ENCODE measurements at regions not wholly inside any gene's neighbourhood (a gene's known extent, or its start where the extent isn't known, plus 50 kb on each side); places are given as distances from the start of the nearest gene placed in this dataset.

DNA sequence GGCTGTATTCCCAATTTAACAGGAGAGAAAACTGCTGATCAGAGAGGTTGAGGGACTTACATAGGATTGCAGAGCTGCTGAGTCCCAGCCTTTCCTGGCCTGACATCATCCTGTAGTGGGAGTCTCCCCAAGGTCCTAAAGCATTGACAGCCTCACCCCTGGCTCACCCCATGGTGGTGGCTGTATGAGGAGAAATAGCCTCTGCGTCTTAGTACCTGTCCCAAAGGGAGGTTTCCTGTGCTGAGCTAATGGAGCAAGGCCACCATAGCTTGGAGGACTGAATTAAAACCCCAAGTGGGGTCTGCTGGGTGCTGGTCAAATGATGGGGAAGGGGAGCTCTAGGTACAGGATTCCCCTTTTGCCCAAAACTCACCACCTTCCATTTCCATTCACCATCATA, 525.1 kb downstream of the CDH26 start:
- H3K4me2 ChIP-seq (ENCODE audit: low read depth, low read length, poor library complexity, severe bottlenecking), result no peak overlapping the region
- TF ChIP-seq, protein P1, sequence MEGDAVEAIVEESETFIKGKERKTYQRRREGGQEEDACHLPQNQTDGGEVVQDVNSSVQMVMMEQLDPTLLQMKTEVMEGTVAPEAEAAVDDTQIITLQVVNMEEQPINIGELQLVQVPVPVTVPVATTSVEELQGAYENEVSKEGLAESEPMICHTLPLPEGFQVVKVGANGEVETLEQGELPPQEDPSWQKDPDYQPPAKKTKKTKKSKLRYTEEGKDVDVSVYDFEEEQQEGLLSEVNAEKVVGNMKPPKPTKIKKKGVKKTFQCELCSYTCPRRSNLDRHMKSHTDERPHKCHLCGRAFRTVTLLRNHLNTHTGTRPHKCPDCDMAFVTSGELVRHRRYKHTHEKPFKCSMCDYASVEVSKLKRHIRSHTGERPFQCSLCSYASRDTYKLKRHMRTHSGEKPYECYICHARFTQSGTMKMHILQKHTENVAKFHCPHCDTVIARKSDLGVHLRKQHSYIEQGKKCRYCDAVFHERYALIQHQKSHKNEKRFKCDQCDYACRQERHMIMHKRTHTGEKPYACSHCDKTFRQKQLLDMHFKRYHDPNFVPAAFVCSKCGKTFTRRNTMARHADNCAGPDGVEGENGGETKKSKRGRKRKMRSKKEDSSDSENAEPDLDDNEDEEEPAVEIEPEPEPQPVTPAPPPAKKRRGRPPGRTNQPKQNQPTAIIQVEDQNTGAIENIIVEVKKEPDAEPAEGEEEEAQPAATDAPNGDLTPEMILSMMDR (IDR thresholded peaks at IDR 0.05; ENCODE audit: insufficient read depth, low read length, poor library complexity, severe bottlenecking), result no peak
- no peak for TF ChIP-seq EZH2phosphoT487 (conservative IDR thresholded peaks at IDR 0.05; ENCODE audit: low read length)
- no peaks in the 10 kb centered on the region for H3F3A ChIP-seq (ENCODE audit: insufficient read depth)
- no peaks in the 10 kb centered on the region for H3K36me3 ChIP-seq (ENCODE audit: low read length)
- H3K9me2 ChIP-seq (replicated peaks; ENCODE audit: insufficient read depth, low read length), result no peaks in the 10 kb centered on the region; the same call in 1 of the 2 replicates
- no peak overlapping the region for H3K9ac ChIP-seq (ENCODE audit: low read length)
- no peak overlapping the region for H3K27ac ChIP-seq (ENCODE audit: low read depth, low read length)
- H3K9me3 ChIP-seq (ENCODE audit: insufficient read depth, low read length), result no peaks in the 10 kb centered on the region
- no peaks in the 10 kb centered on the region for H3K79me2 ChIP-seq (ENCODE audit: insufficient read depth, low read length)
- H4K20me1 ChIP-seq (ENCODE audit: low read depth, low read length), result no peaks in the 10 kb centered on the region
- no peak overlapping the region for H3K4me3 ChIP-seq (ENCODE audit: insufficient read depth, low read length, poor library complexity, severe bottlenecking)
- no peaks in the 10 kb centered on the region for H3K27me3 ChIP-seq (ENCODE audit: low read length)
- H2AFZ ChIP-seq (ENCODE audit: low read depth, low read length, severe bottlenecking), result no peak overlapping the region

GRCh38 chr20:60484316-60484715, 526.1 kb downstream of the CDH26 start:
- Histone ChIP-seq H3K9ac (ENCODE audit: low read length) (no peak overlapping the region), H3K79me2 (ENCODE audit: insufficient read depth, low read length) (no peaks in the 10 kb centered on the region), H3K9me3 (ENCODE audit: insufficient read depth, low read length) (no peaks in the 10 kb centered on the region), H3K9me2 (replicated peaks; ENCODE audit: insufficient read depth, low read length) (no peaks in the 10 kb centered on the region; the same call in 1 of the 2 replicates), H3K27ac (ENCODE audit: low read depth, low read length) (no peak overlapping the region), H4K20me1 (ENCODE audit: low read depth, low read length) (no peaks in the 10 kb centered on the region), H3K36me3 (ENCODE audit: low read length) (no peaks in the 10 kb centered on the region), H3K4me2 (ENCODE audit: low read depth, low read length, poor library complexity, severe bottlenecking) (no peak overlapping the region), H3F3A (ENCODE audit: insufficient read depth) (no peaks in the 10 kb centered on the region), H3K27me3 (ENCODE audit: low read length) (no peaks in the 10 kb centered on the region), H2AFZ (ENCODE audit: low read depth, low read length, severe bottlenecking) (no peak overlapping the region), H3K4me3 (ENCODE audit: insufficient read depth, low read length, poor library complexity, severe bottlenecking) (no peak overlapping the region)
- no peak for TF ChIP-seq EZH2phosphoT487 (conservative IDR thresholded peaks at IDR 0.05; ENCODE audit: low read length)
- TF ChIP-seq, protein P1 (IDR thresholded peaks at IDR 0.05; ENCODE audit: insufficient read depth, low read length, poor library complexity, severe bottlenecking), result no peak

DNA sequence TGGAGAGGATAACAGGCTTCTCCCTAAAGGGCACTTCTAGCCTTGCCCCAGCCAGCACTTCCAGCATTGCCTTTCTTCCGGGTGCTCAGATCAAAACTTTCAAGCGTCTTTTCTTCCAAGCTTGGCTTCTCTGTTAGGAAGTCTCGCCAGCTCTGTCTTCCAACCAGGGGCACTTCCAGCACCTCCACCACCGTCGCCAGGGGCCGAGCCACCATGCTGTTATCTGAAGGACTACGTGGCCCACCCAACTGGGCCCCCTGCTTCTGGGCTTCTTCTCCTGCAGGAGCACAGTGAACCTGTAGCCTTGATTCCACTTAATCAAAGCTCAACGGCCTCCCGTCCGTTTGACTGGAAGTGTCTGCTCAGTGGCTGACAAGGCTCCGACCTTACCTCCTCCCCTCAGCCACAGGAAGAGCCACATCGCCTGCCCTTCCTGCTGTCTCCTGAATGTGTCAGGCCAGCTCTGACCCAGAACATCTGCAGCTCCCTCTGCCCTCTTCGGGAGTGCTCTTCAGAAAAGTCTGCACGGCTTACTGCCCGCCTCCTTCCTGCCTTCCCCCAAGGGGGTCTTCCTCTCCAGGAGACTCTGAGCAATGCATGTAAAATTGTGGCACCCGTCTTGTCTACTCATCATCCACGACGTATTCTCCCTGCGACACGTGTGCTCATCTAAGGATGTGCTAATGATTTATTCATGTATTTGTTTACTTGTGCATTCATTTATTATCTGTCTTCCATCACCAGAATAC, 527.0 kb downstream of the CDH26 start:
- no peaks in the 10 kb centered on the region for H3F3A ChIP-seq (ENCODE audit: insufficient read depth)
- H3K4me3 ChIP-seq (ENCODE audit: insufficient read depth, low read length, poor library complexity, severe bottlenecking), result no peak overlapping the region

More for the DNA sequence above, 527.0 kb downstream of the CDH26 start:
- Histone ChIP-seq H3K27ac (ENCODE audit: low read depth, low read length) (no peak overlapping the region), H3K4me2 (ENCODE audit: low read depth, low read length, poor library complexity, severe bottlenecking) (no peak overlapping the region), H3K27me3 (ENCODE audit: low read length) (no peaks in the 10 kb centered on the region), H2AFZ (ENCODE audit: low read depth, low read length, severe bottlenecking) (no peak overlapping the region), H4K20me1 (ENCODE audit: low read depth, low read length) (no peaks in the 10 kb centered on the region), H3K9me3 (ENCODE audit: insufficient read depth, low read length) (no peaks in the 10 kb centered on the region), H3K79me2 (ENCODE audit: insufficient read depth, low read length) (no peaks in the 10 kb centered on the region), H3K9me2 (replicated peaks; ENCODE audit: insufficient read depth, low read length) (no peaks in the 10 kb centered on the region; the same call in 1 of the 2 replicates), H3K36me3 (ENCODE audit: low read length) (no peaks in the 10 kb centered on the region), H3K9ac (ENCODE audit: low read length) (no peak overlapping the region)
- no peak for TF ChIP-seq EZH2phosphoT487 (conservative IDR thresholded peaks at IDR 0.05; ENCODE audit: low read length)
- TF ChIP-seq, protein P1 (IDR thresholded peaks at IDR 0.05; ENCODE audit: insufficient read depth, low read length, poor library complexity, severe bottlenecking), result no peak
